Thymus (tissue), 11 donors: ENCODE measurements at regions not wholly inside any gene's neighbourhood (a gene's known extent, or its start where the extent isn't known, plus 50 kb on each side); places are given as distances from the start of the nearest gene placed in this dataset.
"Not testable (repeated sequence)": the region's sequence is repeated elsewhere in the genome, so short reads cannot be mapped to it uniquely, and the experiment has no call there.

Experiments
- DNase-seq, 9 donors: peaks; one replicate each; pipeline ENCODE4 v3.0.0-alpha.2; 2013; ENCODE audit warnings: low spot score in 9 of 9, low read depth in 6 of 9, missing footprints in 1 of 9
- H3K27ac ChIP-seq, 2 donors: one replicate each; pipeline ENCODE4 v1.5.1; 2013; ENCODE audit warnings: control low read depth in 1 of 2, low read depth in 1 of 2, low read length in 1 of 2, mild to moderate bottlenecking in 1 of 2, moderate library complexity in 1 of 2
- H3K27me3 ChIP-seq, 2 donors: one replicate each; pipeline ENCODE4 v1.5.1; 2013; ENCODE audit warnings: low read length in 1 of 2; ENCODE audit not compliant: control insufficient read depth in 2 of 2, insufficient read depth in 1 of 2
- H3K36me3 ChIP-seq, 2 donors: one replicate each; pipeline ENCODE4 v1.5.1; 2013; ENCODE audit warnings: low read length in 1 of 2, mild to moderate bottlenecking in 1 of 2, moderate library complexity in 1 of 2; ENCODE audit not compliant: control insufficient read depth in 2 of 2, insufficient read depth in 2 of 2
- H3K4me1 ChIP-seq, 2 donors: one replicate each; pipeline ENCODE4 v1.5.1; 2013; ENCODE audit warnings: low read length in 2 of 2; ENCODE audit not compliant: control insufficient read depth in 2 of 2, insufficient read depth in 2 of 2
- H3K4me3 ChIP-seq, 2 donors: one replicate each; pipeline ENCODE4 v1.5.1; 2013; ENCODE audit warnings: low read length in 2 of 2, control low read depth in 1 of 2, mild to moderate bottlenecking in 1 of 2
- H3K9me3 ChIP-seq, 2 donors: one replicate each; pipeline ENCODE4 v1.5.1; 2013; ENCODE audit warnings: low read length in 1 of 2, mild to moderate bottlenecking in 1 of 2; ENCODE audit not compliant: control insufficient read depth in 2 of 2, insufficient read depth in 1 of 2
- WGBS: extraction: QIAGEN DNeasy Blood & Tissue Kit; methylation state at CpG from one replicate; pipeline ENCODE4 v1.1.7; 2013; 5-methylcytosine and 5-hydroxymethylcytosine counted together
- donor health status: healthy.

DNA sequence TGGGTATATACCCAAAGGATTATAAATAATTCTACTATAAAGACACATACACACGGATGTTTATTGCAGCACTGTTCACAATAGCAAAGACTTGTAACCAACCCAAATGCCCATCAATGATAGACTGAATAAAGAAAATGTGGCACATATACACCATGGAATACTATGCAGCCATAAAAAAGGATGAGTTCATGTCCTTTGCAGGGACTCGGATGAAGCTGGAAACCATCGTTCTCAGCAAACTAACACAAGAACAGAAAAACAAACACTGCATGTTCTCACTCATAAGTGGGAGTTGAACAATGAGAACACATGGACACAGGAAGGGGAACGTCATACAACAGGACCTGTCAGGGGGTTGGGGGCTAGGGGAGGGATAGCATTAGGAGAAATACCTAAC lies 64.8 kb upstream of the SLC8A3 start:
- H3K36me3 ChIP-seq, H3K4me3 ChIP-seq, H3K9me3 ChIP-seq, H3K4me1 ChIP-seq, DNase-seq, H3K27ac ChIP-seq: not testable (repeated sequence)
- H3K27me3 ChIP-seq = peaks cover 13 to 40% of the 10 kb centered on the region in 2 donors
- 96% methylated on average over 4 of the region's 4 CpGs for WGBS

DNA sequence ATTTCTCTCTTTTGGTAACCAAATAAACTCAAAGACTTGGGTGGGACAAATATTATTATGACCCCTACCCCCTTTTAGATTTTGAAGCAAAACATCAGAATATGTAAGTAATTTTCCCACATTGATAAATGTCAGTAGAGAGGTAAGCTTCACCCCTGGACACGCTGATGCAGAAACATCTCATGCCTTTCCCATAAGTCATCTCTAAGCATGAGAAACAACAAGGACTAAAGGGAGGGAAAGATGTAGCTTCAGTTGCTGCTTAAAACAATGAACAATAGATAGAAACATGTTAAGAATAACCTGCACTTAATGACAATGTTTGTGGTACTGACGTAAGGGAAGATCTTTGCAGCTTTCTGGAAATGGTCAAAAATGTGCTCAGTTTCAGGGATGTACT lies 56.3 kb upstream of the SLC8A3 start:
- H3K9me3 ChIP-seq = no peaks in the 10 kb centered on the region
- H3K27ac ChIP-seq = no peak overlapping the region
- H3K4me3 ChIP-seq = no peak overlapping the region
- H3K27me3 ChIP-seq = no peaks in the 10 kb centered on the region
- H3K4me1 ChIP-seq = no peaks in the 10 kb centered on the region
- no peak for DNase-seq
- H3K36me3 ChIP-seq = no peaks in the 10 kb centered on the region
- 95% methylated on average over 2 of the region's 2 CpGs for WGBS

DNA sequence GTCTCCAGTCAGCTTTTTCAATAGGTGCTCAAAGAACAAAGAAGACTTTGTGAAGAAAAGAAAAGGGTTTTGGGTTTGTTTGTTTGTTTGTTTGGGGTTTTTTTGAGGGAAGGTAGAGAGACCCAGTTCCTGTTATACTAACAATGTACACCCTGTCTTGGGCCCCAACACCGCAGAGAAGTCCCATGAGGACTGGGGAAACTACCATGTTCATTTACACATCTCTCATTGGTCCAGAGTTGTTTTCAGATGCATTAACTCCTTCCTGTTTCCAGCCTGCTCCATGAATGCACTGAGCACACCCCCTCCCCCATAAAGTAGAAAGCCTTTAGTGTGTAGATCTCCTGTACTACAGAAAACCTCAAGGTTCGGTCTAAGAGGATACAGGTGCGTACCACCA lies 51.1 kb upstream of the SLC8A3 start:
- 61% methylated on average over 3 of the region's 3 CpGs for WGBS
- Histone ChIP-seq H3K9me3 (no peaks in the 10 kb centered on the region), H3K27ac (no peak overlapping the region), H3K4me1 (no peaks in the 10 kb centered on the region), H3K27me3 (no peaks in the 10 kb centered on the region), H3K4me3 (no peak overlapping the region), H3K36me3 (no peaks in the 10 kb centered on the region)
- DNase-seq = no peak

DNA sequence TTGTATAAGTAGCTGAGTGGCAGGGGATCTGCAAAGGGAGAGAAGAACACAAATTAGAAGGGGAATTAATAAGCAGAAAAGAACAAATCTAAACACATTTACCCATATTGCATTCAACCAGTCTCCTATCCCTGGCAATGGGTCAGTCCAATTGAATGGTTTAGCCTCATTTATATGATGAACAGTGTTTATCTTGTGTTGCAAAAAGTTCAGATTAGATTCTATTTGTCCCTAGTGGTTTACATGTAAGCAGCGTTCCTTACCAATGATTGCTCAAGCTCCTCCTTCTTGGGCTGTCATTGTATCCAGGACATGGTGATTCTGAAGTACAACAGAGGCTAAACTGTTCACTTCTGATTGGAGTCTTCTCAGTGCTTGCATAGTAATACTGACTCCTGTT lies 49.9 kb upstream of the SLC8A3 start:
- H3K27me3 ChIP-seq, H3K4me1 ChIP-seq, H3K4me3 ChIP-seq, H3K27ac ChIP-seq, H3K9me3 ChIP-seq, H3K36me3 ChIP-seq, DNase-seq: not testable (repeated sequence)
- WGBS = 95% methylated on average over 1 of the region's 1 CpG
